HG02588 (cell line): ENCODE measurements at regions not wholly inside any gene's neighbourhood (a gene's known extent, or its start where the extent isn't known, plus 50 kb on each side); places are given as distances from the start of the nearest gene placed in this dataset.

Experiments
- ATAC-seq: cut with Tn5 transposase; IDR thresholded peaks from one replicate; pipeline ENCODE4 v1.9.1; 2021; ENCODE audit warnings: mild to moderate bottlenecking, moderate library complexity; ENCODE audit not compliant: unreplicated experiment

DNA sequence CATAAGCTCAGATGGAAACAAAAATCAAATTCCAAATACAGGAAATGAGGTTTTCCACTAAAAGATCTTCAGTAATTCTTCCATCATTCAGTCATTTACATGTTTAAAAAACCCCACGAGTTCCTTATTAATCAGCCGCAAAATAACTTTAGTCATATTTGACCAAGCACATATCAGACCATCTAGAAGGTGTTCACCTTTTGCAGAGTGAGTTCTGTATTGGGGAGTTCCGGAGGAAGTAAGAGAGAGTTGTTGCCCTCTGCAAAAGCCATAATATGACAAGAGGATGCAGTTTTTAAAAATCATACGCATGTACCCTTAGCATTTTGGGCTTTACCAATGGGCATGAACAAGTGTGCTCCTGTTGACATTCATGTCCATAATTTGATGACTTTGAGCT, 61.6 kb downstream of the CCR1 start:
- ATAC-seq: no peak

GRCh38 chr3:46146021-46146420, 62.1 kb downstream of the CCR1 start:
- ATAC-seq: no peak

- ATAC-seq: no peak
Observed at GRCh38 chr3:46145147-46145546, 63.0 kb downstream of the CCR1 start.

DNA sequence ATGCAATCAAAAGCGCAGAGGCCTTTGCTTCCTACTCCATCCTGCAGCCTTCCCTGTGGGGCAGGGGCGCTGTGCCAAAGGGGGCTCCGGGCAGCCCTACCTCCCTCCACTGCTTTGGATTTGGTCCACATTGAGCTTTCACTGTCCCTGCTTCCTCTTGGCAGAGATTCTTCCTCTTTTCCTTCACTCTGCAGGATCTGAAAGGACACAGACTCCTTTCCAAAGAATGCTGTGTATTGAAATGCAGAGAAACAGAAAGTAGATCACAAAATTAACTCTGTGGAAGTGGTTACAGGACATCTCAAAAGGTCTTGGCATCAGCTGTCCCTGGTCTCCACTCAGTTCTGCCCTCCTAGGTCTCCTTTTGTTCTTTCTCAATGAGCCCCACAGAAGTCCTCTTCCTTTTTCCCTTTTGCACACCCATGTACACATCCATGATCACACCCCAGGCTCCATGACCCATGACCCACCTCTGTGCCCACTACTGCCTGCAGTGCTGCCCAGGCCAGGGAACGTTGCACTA, 64.1 kb downstream of the CCR1 start:
- no peak for ATAC-seq

GRCh38 chr3:46141813-46142212, 66.3 kb downstream of the CCR1 start:
- no peak for ATAC-seq

- ATAC-seq: no peak
Observed at GRCh38 chr3:46138581-46138980, 69.5 kb downstream of the CCR1 start.

DNA sequence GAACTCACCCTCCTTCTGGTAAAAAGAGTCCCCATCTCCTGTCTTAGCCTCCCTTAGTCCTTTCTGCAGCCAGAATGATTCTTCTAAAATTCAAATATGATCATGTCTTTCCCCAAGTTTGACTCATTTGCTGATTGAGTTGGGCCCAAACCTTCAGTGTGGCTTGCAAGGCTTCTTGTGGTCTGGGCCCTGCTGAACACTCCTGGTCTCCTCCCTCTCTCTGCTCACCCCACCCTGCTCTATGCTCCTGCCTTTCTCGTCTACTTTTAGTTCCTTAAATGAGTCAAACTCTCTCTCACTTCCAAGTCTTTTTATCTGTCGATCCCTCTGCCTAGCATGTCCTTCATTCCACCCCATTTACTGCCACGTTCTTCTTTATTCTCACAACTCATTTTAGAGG, 72.6 kb downstream of the CCR1 start:
- no peak for ATAC-seq

- ATAC-seq: no peak
Observed at GRCh38 chr3:46133285-46133684, 74.8 kb downstream of the CCR1 start.

DNA sequence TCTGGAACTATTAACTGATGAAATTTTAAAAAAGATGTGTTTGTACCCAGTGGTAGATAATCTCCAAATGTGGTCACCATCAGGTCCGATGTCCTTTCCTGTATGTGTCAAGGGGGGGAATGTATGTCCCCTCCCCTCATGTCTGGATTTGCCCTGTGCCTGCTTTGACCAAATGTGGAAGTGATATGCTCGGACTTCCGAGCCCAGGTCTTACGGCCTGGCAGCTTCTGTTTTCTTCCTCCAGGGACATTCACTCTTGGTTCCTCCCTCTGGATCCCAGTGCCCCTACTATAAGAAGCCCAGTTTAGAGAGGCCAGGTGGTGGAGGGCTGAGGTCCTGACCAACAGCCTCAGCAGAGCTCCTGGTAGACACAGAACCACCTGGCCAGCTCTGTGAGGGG, 75.5 kb downstream of the CCR1 start:
- ATAC-seq: no peak

- ATAC-seq: no peak
Observed at GRCh38 chr3:46131884-46132450, 76.1 kb downstream of the CCR1 start.

DNA sequence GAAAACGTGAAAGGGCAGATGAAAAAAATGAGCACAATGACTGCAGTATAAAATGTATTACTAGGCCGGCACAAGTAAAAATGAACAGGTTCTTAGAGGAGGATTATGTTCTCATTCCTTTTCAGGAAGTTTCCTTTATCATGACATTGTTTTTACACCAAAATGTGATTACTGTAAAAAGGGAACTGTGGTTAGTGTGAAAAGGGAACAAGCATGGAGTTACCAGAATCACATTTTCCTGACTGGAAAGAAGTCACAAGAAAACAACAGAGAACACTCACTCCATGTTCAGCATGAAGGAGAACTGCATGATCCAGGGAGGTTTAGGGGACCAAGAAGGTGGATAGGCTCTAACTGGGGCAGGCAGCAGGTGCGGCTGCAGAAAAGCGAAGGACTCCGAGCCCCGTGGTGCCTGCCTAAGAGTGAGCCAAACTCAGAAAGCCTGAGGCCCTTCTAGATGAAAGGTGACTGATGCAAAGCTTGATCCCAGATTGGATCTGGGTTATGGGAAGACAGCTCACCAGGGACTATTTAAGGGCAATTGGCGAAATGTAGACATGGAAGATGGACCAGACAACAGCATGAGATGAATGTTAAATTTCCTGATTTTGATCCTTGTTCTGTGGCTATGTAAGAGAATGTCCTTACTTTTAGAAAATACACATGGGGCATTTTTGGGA, 77.3 kb downstream of the CCR1 start:
- ATAC-seq: no peak

GRCh38 chr3:46129588-46130272, 78.4 kb downstream of the CCR1 start:
- ATAC-seq: no peak

- no peak for ATAC-seq
Observed at GRCh38 chr3:46127503-46127902, 80.6 kb downstream of the CCR1 start.

DNA sequence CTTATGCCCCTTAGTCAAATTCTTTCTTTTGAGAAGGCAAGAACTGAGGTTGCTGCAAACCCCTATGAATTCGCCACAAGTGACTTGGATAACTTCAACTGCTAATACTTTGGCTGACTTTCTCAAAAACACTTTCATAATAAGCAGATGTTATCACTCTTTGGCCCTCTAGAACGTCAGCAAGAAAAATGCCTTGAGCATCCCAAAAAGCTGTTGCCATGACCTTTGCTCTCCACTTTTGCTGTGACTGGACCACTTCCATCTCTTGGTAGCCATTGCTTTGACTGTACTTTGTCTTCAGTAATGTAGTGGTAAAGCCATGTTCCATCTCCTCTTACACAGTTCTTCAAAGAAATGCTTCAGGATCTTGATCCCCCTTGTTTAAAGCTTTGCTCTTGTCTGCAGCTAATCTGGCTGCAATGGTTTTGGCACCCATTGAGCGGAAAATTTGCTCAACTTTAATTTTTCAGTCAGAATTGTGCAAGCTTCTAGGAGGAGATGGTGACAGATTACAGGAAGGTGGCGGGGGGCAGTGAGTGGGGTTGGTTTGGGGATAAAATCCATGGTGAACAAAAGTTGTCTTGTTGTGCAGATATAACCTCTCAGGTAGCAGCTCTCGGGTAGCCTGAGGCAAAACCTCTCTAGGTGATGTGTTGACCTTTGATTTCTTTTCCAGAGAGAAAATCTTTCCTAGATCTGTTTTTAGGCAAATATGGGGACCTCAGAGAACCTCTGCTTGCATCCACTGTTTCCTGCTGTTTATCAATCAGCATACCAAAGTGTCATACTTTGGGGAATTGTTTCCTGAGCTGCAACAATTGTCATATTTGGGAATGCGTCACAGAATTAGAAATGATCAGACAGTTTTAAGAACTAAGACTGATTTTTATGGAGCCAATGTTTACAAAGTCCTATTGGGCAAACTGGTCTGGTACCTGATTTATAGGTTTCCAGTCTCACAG, 83.6 kb downstream of the CCR1 start:
- no peak for ATAC-seq

- ATAC-seq: no peak
Observed at GRCh38 chr3:46123646-46124045, 84.5 kb downstream of the CCR1 start.

DNA sequence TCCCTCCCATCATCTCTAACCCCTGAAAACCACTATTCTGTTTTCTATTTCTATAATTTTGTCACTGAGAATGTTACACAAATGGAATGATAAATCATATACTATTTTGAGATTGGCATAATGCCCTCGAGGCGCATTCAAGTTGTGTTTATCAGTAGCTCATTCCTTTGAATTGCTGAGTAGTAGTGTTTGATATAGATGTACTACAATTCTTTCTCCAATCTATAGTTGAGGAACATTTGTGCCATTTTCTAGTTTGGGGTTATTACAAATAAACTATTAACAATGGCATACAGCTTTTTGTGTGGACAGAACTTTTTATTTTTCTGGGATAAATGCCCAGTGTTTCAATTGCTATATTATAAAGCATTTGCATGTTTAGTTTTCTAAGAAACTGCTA, 86.0 kb downstream of the CCR1 start:
- ATAC-seq: no peak

- ATAC-seq: no peak
Observed at GRCh38 chr3:46120983-46121382, 87.1 kb downstream of the CCR1 start.

DNA sequence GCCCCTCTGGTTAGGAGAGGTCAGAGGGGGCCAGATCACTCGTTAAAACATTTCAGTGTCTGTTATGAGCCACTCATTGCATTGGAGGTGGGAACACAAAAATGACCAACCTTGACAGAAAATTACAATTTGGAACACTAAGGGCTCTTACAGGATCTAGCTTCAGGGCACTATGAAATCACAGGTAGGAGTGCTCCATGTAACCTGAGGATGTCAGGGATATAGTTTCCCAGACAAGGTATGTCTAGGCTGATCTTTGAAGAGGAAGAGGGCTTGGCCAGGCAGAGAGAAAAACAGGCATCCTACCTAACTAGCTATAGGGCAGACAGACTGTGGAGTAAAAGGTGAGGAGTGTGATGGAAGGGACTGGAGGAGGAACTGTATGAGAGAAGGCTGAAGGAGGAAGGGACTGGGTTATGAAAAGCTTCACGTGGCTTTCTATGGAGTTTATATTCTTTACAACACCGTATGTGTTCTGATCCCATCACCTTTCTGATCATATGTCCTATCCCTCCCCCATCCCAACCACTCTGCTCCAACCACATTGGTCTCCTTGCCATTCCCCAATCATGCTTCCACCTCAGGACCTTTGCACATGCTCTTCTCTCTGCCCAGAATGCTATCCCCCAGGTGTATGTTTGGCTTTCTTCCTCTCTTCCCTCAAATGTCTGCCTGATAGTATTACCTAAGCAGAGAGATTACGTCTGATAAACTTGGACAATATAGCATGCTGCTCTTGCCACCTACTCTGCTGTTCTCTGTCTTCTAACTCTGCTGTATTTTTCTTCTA, 88.2 kb downstream of the CCR1 start:
- no peak for ATAC-seq

DNA sequence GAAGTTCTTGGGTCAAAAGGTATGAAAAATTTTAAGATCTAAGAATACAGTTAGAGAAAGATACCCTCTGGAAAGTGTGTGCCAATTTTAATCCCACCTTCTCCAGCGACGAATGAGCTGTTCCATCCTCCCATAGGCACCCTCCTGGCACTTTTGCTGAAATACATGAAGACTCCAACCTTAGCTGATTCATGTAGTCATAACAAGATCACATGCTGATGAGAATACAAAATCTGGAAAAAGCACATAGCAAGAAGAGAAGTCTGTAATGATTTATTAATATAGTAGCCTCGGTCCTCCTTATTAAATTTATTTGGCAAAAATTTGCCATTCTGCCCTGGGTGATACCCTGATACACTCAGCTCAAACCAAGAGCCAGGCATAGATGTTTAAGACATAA, 88.9 kb downstream of the CCR1 start:
- no peak for ATAC-seq

DNA sequence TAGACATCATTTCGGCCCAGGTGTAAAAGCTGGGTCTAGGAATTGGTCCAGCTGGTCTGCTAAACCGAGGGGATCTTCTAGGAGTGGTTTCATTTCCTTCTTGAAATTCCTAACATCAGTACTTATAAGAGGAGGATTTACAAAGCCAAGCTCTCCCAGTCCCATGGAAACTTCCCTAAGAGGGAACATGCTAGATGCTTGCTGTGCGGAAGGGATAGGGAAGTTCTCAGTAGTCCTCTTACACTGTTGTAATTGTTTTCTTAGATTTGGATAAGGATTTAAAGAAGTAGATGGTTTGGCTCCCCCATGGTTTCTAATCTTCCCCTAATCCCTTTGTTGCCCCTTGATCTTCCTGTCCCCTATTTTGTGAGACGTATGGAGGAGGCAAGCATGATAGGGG, 89.7 kb upstream of the XCR1 start:
- ATAC-seq: no peak
